Smooth muscle cell (in vitro differentiated cells): ENCODE measurements at regions not wholly inside any gene's neighbourhood (a gene's known extent, or its start where the extent isn't known, plus 50 kb on each side); places are given as distances from the start of the nearest gene placed in this dataset.

Experiments used
- DNase-seq: peaks from one replicate; lab custom pipeline; 2025; ENCODE audit not compliant: unreplicated experiment; lab: John Stamatoyannopoulos, UW
- H2AFZ ChIP-seq: fragments of 200-600 bp; sonication (generic); 2 replicates; pipeline ENCODE4 v1.6.0; 2016; ENCODE audit warnings: antibody characterized with exemption, low read depth, mild to moderate bottlenecking
- H3F3A ChIP-seq: fragments of 200-600 bp; sonication (generic); 2 replicates; pipeline ENCODE4 v1.6.0; 2017; ENCODE audit warnings: antibody characterized with exemption, low read depth
- H3K27ac ChIP-seq: fragments of 200-600 bp; sonication (generic); 2 replicates; pipeline ENCODE4 v1.5.1; 2016; ENCODE audit warnings: low read depth, mild to moderate bottlenecking
- H3K27me3 ChIP-seq: fragments of 200-600 bp; sonication (generic); 2 replicates; pipeline ENCODE4 v1.6.1; 2016; ENCODE audit warnings: low read depth, mild to moderate bottlenecking
- H3K36me3 ChIP-seq: fragments of 200-600 bp; sonication (generic); 2 replicates; pipeline ENCODE4 v1.5.1; 2016; ENCODE audit warnings: low read depth
- H3K4me1 ChIP-seq: fragments of 200-600 bp; sonication (generic); 2 replicates; pipeline ENCODE4 v1.5.1; 2016; ENCODE audit warnings: low read depth
- H3K4me2 ChIP-seq: fragments of 200-600 bp; sonication (generic); 2 replicates; pipeline ENCODE4 v1.6.0; 2016; ENCODE audit warnings: mild to moderate bottlenecking
- H3K4me3 ChIP-seq: fragments of 200-600 bp; sonication (generic); 2 replicates; pipeline ENCODE4 v1.5.1; 2016; ENCODE audit warnings: mild to moderate bottlenecking
- H3K79me2 ChIP-seq: fragments of 200-600 bp; sonication (generic); 2 replicates; pipeline ENCODE4 v1.6.0; 2016; ENCODE audit warnings: low read depth, mild to moderate bottlenecking
- H3K9ac ChIP-seq: fragments of 200-600 bp; sonication (generic); 2 replicates; pipeline ENCODE4 v1.6.0; 2016; ENCODE audit warnings: low read depth
- H3K9me3 ChIP-seq: fragments of 200-600 bp; sonication (generic); replicated peaks from 2 replicates; pipeline ENCODE4 v1.5.1; 2016; ENCODE audit warnings: low read depth
- H4K20me1 ChIP-seq: fragments of 200-600 bp; sonication (generic); 2 replicates; pipeline ENCODE4 v1.6.0; 2016; ENCODE audit warnings: low read depth
- CTCF ChIP-seq: fragments of 200-600 bp; sonication (generic); IDR thresholded peaks from 2 replicates; pipeline ENCODE4 v1.5.1; 2017; ENCODE audit warnings: borderline replicate concordance, mild to moderate bottlenecking, antibody characterized with exemption; ENCODE audit not compliant: insufficient read depth, poor library complexity, severe bottlenecking
- WGBS: methylation state at CpG from one replicate; pipeline ENCODE4 v1.1.7; 2016; ENCODE audit warnings: low lambda C conversion rate; 5-methylcytosine and 5-hydroxymethylcytosine counted together

GRCh38 chr10:83193026-83193425 lies 946.3 kb upstream of the GHITM start:
- Histone ChIP-seq H2AFZ (no peak overlapping the region), H3K36me3 (no peaks in the 10 kb centered on the region), H3K27ac (no peak overlapping the region), H4K20me1 (no peaks in the 10 kb centered on the region), H3F3A (no peaks in the 10 kb centered on the region), H3K79me2 (no peaks in the 10 kb centered on the region), H3K4me3 (no peak overlapping the region), H3K9ac (no peak overlapping the region), H3K9me3 (no peaks in the 10 kb centered on the region), H3K27me3 (no peaks in the 10 kb centered on the region), H3K4me2 (no peak overlapping the region), H3K4me1 (no peaks in the 10 kb centered on the region)
- WGBS, result 58% methylated on average over 4 of the region's 4 CpGs
- no peak for DNase-seq
- no peak for TF ChIP-seq CTCF

GRCh38 chr10:83195021-83195420 lies 944.3 kb upstream of the GHITM start:
- no peak overlapping the region for H3K27ac ChIP-seq
- DNase-seq, result no peak
- H3K9ac ChIP-seq, result no peak overlapping the region
- no peaks in the 10 kb centered on the region for H3K36me3 ChIP-seq
- H3F3A ChIP-seq, result no peaks in the 10 kb centered on the region
- H3K4me2 ChIP-seq, result no peak overlapping the region
- no peak overlapping the region for H3K4me3 ChIP-seq
- TF ChIP-seq CTCF, result no peak
- H2AFZ ChIP-seq, result no peak overlapping the region
- H3K27me3 ChIP-seq, result peaks cover 3% of the 10 kb centered on the region
- H4K20me1 ChIP-seq, result no peaks in the 10 kb centered on the region
- WGBS, result 91% methylated on average over 3 of the region's 3 CpGs
- no peaks in the 10 kb centered on the region for H3K9me3 ChIP-seq
- H3K4me1 ChIP-seq, result no peaks in the 10 kb centered on the region
- no peaks in the 10 kb centered on the region for H3K79me2 ChIP-seq

- peaks cover 3% of the 10 kb centered on the region for H3K27me3 ChIP-seq
- H3K4me1 ChIP-seq, result no peaks in the 10 kb centered on the region
- H3K4me3 ChIP-seq, result no peak overlapping the region
- no peak overlapping the region for H3K27ac ChIP-seq
- no peak overlapping the region for H3K4me2 ChIP-seq
- peak overlapping the region; percentile 49 for H2AFZ ChIP-seq
- H3F3A ChIP-seq, result no peaks in the 10 kb centered on the region
- H3K36me3 ChIP-seq, result no peaks in the 10 kb centered on the region
- TF ChIP-seq CTCF, result no peak
- WGBS, result 84% methylated on average over 1 of the region's 1 CpG
- no peaks in the 10 kb centered on the region for H3K79me2 ChIP-seq
- no peak overlapping the region for H3K9ac ChIP-seq
- no peaks in the 10 kb centered on the region for H4K20me1 ChIP-seq
- DNase-seq, result no peak
- H3K9me3 ChIP-seq, result no peaks in the 10 kb centered on the region
These were observed 939.9 kb upstream of the GHITM start for GRCh38 chr10:83199374-83199773.

- Histone ChIP-seq H3K9me3 (no peaks in the 10 kb centered on the region), H3K4me3 (no peak overlapping the region), H3K79me2 (no peaks in the 10 kb centered on the region), H4K20me1 (no peaks in the 10 kb centered on the region), H3K27me3 (no peaks in the 10 kb centered on the region), H3K36me3 (no peaks in the 10 kb centered on the region), H3K9ac (no peak overlapping the region), H3K4me2 (no peak overlapping the region), H2AFZ (no peak overlapping the region), H3K27ac (no peak overlapping the region), H3K4me1 (peaks cover 3% of the 10 kb centered on the region), H3F3A (no peaks in the 10 kb centered on the region)
- TF ChIP-seq CTCF, result no peak
- DNase-seq, result no peak
- 47% methylated on average over 2 of the region's 2 CpGs for WGBS
These were observed 933.4 kb upstream of the GHITM start for GRCh38 chr10:83205861-83206260.
